H1 (cell line): ENCODE measurements at regions not wholly inside any gene's neighbourhood (a gene's known extent, or its start where the extent isn't known, plus 50 kb on each side); places are given as distances from the start of the nearest gene placed in this dataset.

Experiments
- CTCF ChIA-PET: fragments of 300-600 bp; sonication (Branson Sonifier 250); formaldehyde crosslinking; loops from one replicate; lab custom pipeline; 2021; ENCODE audit not compliant: partially characterized antibody; lab: Charles Lee
- POLR2A ChIA-PET: fragments of 300-600 bp; sonication (Branson Sonifier 250); formaldehyde crosslinking; loops from one replicate; lab custom pipeline; 2021; ENCODE audit warnings: inconsistent platforms; ENCODE audit not compliant: partially characterized antibody; lab: Charles Lee
- DNase-seq, 2 experiments: peaks; one replicate each; pipeline versions ENCODE4 v3.0.0 to v3.0.0-alpha.2; 2010 to 2022; ENCODE audit warnings: low spot score in 2 of 2, low read depth in 1 of 2, mixed read lengths in 1 of 2
- FAIRE-seq: peaks from 2 replicates; lab custom pipeline; 2011; peaks lifted over from hg19 to GRCh38; lab: Jason Lieb, UNC
- H2AFZ ChIP-seq: 2 replicates; pipeline ENCODE4 v1.8.1; 2012; ENCODE audit warnings: low read length, inconsistent platforms
- H2AK5ac ChIP-seq: 2 replicates; pipeline ENCODE4 v1.6.1; 2013; ENCODE audit warnings: low read depth, low read length
- H2BK120ac ChIP-seq: replicated peaks from 2 replicates; pipeline ENCODE3; 2013; ENCODE audit warnings: low read depth, low read length, inconsistent platforms
- H2BK12ac ChIP-seq: 2 replicates; pipeline ENCODE4 v1.6.1; 2013; ENCODE audit warnings: low read depth, low read length
- H2BK15ac ChIP-seq: 2 replicates; pipeline ENCODE4 v1.6.1; 2013; ENCODE audit warnings: low read length
- H2BK20ac ChIP-seq: 2 replicates; pipeline ENCODE4 v1.6.1; 2013; ENCODE audit warnings: low read length
- H2BK5ac ChIP-seq: 2 replicates; pipeline ENCODE4 v1.6.1; 2013; ENCODE audit warnings: low read depth, low read length
- H3K14ac ChIP-seq: 2 replicates; pipeline ENCODE4 v1.6.1; 2013; ENCODE audit warnings: inconsistent platforms; ENCODE audit not compliant: insufficient read length
- H3K18ac ChIP-seq: 2 replicates; pipeline ENCODE4 v1.6.1; 2013; ENCODE audit warnings: low read length; ENCODE audit errors: extremely low read depth
- H3K23ac ChIP-seq: 2 replicates; pipeline ENCODE4 v1.6.1; 2013; ENCODE audit warnings: inconsistent platforms; ENCODE audit not compliant: insufficient read length
- H3K23me2 ChIP-seq: 2 replicates; pipeline ENCODE4 v1.6.1; 2013; ENCODE audit warnings: low read depth, low read length
- H3K27ac ChIP-seq: 2 replicates; pipeline ENCODE4 v1.6.1; 2011; ENCODE audit warnings: low read depth, low read length, inconsistent platforms
- H3K27me3 ChIP-seq, 4 experiments: replicated peaks in 1 of 4; 1 replicate in 1 of 4; 2 replicates in 3 of 4; pipeline versions ENCODE4 v1.6.1 to v1.8.1; 2011 to 2013; ENCODE audit warnings: low read length in 3 of 4, mild to moderate bottlenecking in 3 of 4, inconsistent platforms in 2 of 4, mixed read lengths in 2 of 4, moderate library complexity in 1 of 4; ENCODE audit not compliant: control insufficient read depth in 3 of 4, insufficient read depth in 3 of 4; ENCODE audit errors: extremely low read depth in 1 of 4
- H3K36me3 ChIP-seq, 4 experiments: 2 replicates each; pipeline versions ENCODE4 v1.6.1 to v1.8.1; 2011 to 2013; ENCODE audit warnings: mild to moderate bottlenecking in 4 of 4, low read length in 3 of 4, moderate library complexity in 2 of 4, control low read depth in 1 of 4, inconsistent platforms in 1 of 4; ENCODE audit not compliant: insufficient read depth in 4 of 4, control insufficient read depth in 2 of 4
- H3K4ac ChIP-seq: replicated peaks from 2 replicates; pipeline ENCODE3; 2013; ENCODE audit warnings: low read length, low read depth, mixed read lengths, inconsistent platforms; ENCODE audit not compliant: insufficient read length
- H3K4me1 ChIP-seq, 4 experiments: replicated peaks in 1 of 4; 1 replicate in 1 of 4; 2 replicates in 3 of 4; pipeline versions ENCODE4 v1.6.1 to v1.8.1; 2011 to 2013; ENCODE audit warnings: low read length in 3 of 4, inconsistent platforms in 2 of 4, mixed read lengths in 1 of 4; ENCODE audit not compliant: insufficient read depth in 4 of 4, control insufficient read depth in 3 of 4
- H3K4me2 ChIP-seq, 2 experiments: 2 replicates each; pipeline versions ENCODE4 v1.6.1 to v1.8.1; 2011 to 2013; ENCODE audit warnings: low read depth in 2 of 2, low read length in 2 of 2, control low read depth in 1 of 2, inconsistent platforms in 1 of 2, mild to moderate bottlenecking in 1 of 2; ENCODE audit not compliant: insufficient read depth in 1 of 2
- H3K4me3 ChIP-seq, 4 experiments: fragments of 200-600, 300-600 bp in 1 of 4; sonication (generic), shearing (Covaris generic), sonication (Bioruptor Twin) in 1 of 4; 2 replicates each; pipeline versions ENCODE4 v1.5.1 to v1.8.1; 2011 to 2016; ENCODE audit warnings: low read length in 4 of 4, low read depth in 3 of 4, control low read depth in 2 of 4, inconsistent platforms in 2 of 4, mild to moderate bottlenecking in 2 of 4, mixed read lengths in 1 of 4, moderate library complexity in 1 of 4; ENCODE audit not compliant: insufficient read depth in 2 of 4; ENCODE audit errors: extremely low read depth in 1 of 4
- H3K56ac ChIP-seq: replicated peaks from 2 replicates; pipeline ENCODE3; 2013; ENCODE audit warnings: low read depth, mild to moderate bottlenecking, mixed read lengths, low read length, inconsistent platforms; ENCODE audit not compliant: insufficient read length
- H3K79me1 ChIP-seq: 2 replicates; pipeline ENCODE4 v1.6.1; 2013; ENCODE audit warnings: low read depth, low read length, control low read depth
- H3K79me2 ChIP-seq, 2 experiments: 2 replicates each; pipeline versions ENCODE4 v1.6.1 to v1.8.1; 2012 to 2013; ENCODE audit warnings: low read length in 2 of 2, mild to moderate bottlenecking in 2 of 2, inconsistent platforms in 1 of 2; ENCODE audit not compliant: insufficient read depth in 2 of 2, control insufficient read depth in 1 of 2
- H3K9ac ChIP-seq, 4 experiments: replicated peaks in 1 of 4; 1 replicate in 1 of 4; 2 replicates in 3 of 4; pipeline versions ENCODE4 v1.6.1 to v1.8.1; 2011 to 2013; ENCODE audit warnings: low read depth in 3 of 4, low read length in 3 of 4, control low read depth in 2 of 4, mild to moderate bottlenecking in 2 of 4, moderate library complexity in 2 of 4, inconsistent platforms in 1 of 4; ENCODE audit errors: extremely low read depth in 1 of 4
- H3K9me3 ChIP-seq, 2 experiments: 2 replicates each; pipeline versions ENCODE4 v1.6.1 to v1.8.1; 2012 to 2013; ENCODE audit warnings: mild to moderate bottlenecking in 2 of 2, moderate library complexity in 2 of 2, control low read depth in 1 of 2, inconsistent platforms in 1 of 2, low read depth in 1 of 2, low read length in 1 of 2, mixed read lengths in 1 of 2; ENCODE audit not compliant: insufficient read depth in 2 of 2
- H4K20me1 ChIP-seq, 2 experiments: replicated peaks in 1 of 2; 2 replicates each; pipeline versions ENCODE3 to v1.8.1; 2011 to 2013; ENCODE audit warnings: inconsistent platforms in 2 of 2, low read length in 2 of 2, mild to moderate bottlenecking in 1 of 2; ENCODE audit not compliant: insufficient read depth in 2 of 2, control insufficient read depth in 1 of 2
- H4K5ac ChIP-seq: 2 replicates; pipeline ENCODE4 v1.6.1; 2013; ENCODE audit warnings: low read length, low read depth, mixed read lengths, inconsistent platforms; ENCODE audit not compliant: insufficient read length
- H4K8ac ChIP-seq: 2 replicates; pipeline ENCODE4 v1.8.0; 2013; ENCODE audit warnings: mild to moderate bottlenecking, moderate library complexity, low read length, inconsistent platforms; ENCODE audit not compliant: insufficient read depth; ENCODE audit errors: extremely low read depth
- H4K91ac ChIP-seq: replicated peaks from 2 replicates; pipeline ENCODE3; 2013; ENCODE audit warnings: low read length, mixed read lengths, inconsistent platforms; ENCODE audit not compliant: insufficient read length
- CHD2 ChIP-seq: IDR thresholded peaks from 2 replicates; pipeline ENCODE4 v1.6.1; 2012; ENCODE audit warnings: low read length, improper control_type of control experiment
- CTBP2 ChIP-seq: IDR thresholded peaks from 2 replicates; pipeline ENCODE4 v1.7.0; 2011; ENCODE audit warnings: borderline replicate concordance, mild to moderate bottlenecking, moderate library complexity, mixed read lengths, low read length; ENCODE audit not compliant: insufficient read depth, insufficient read length
- KDM4A ChIP-seq: IDR thresholded peaks from one replicate; pipeline ENCODE4 v1.7.1; 2012; ENCODE audit warnings: low read depth, mild to moderate bottlenecking, moderate library complexity, low read length, inconsistent platforms; ENCODE audit not compliant: severe bottlenecking
- RBBP5 ChIP-seq: IDR thresholded peaks from 2 replicates; pipeline ENCODE4 v1.7.1; 2012; ENCODE audit warnings: low read depth, mild to moderate bottlenecking, inconsistent platforms, low read length, moderate library complexity, borderline replicate concordance
- SIX5 ChIP-seq: IDR thresholded peaks from 2 replicates; pipeline ENCODE4 v1.6.1; 2011; ENCODE audit warnings: mild to moderate bottlenecking, low read depth, low read length
- ZNF274 ChIP-seq: IDR thresholded peaks from 2 replicates; pipeline ENCODE4 v1.7.0; 2012; ENCODE audit warnings: low read length, borderline replicate concordance; ENCODE audit errors: extremely low read depth
- WGBS, 2 experiments: shearing (Covaris generic) in 1 of 2; methylation state at CpG; one replicate each; pipeline versions ENCODE4 v1.1.6 to v1.1.7; 2013 to 2015; ENCODE audit warnings: low lambda C conversion rate in 2 of 2, mixed read lengths in 2 of 2, inconsistent platforms in 1 of 2, low coverage in 1 of 2, missing lambda C conversion rate in 1 of 2; ENCODE audit not compliant: insufficient replicate concordance in 2 of 2, insufficient coverage in 1 of 2, insufficient read length in 1 of 2; ENCODE audit errors: extremely low coverage in 1 of 2, missing lambda C conversion rate in 1 of 2; 5-methylcytosine and 5-hydroxymethylcytosine counted together

- Histone ChIP-seq H3K27me3 (no peaks in the 10 kb centered on the region), H3K18ac (no peak overlapping the region), H3K4ac (no peak overlapping the region), H2BK5ac (no peak overlapping the region), H3K79me2 (no peaks in the 10 kb centered on the region), H3K79me1 (no peaks in the 10 kb centered on the region), H2BK120ac (no peak overlapping the region), H2BK12ac (no peak overlapping the region), H3K36me3 (no peaks in the 10 kb centered on the region), H3K56ac (no peak overlapping the region), H3K9me3 (peaks cover 0 to 6% of the 10 kb centered on the region in 2 experiments; a peak in 1 of 4 replicates), H2BK15ac (no peak overlapping the region), H3K23ac (no peak overlapping the region), H3K4me1 (no peaks in the 10 kb centered on the region), H3K9ac (no peak overlapping the region), H2BK20ac (no peak overlapping the region), H3K14ac (no peak overlapping the region), H2AFZ (no peak overlapping the region), H3K27ac (no peak overlapping the region), H4K20me1 (no peaks in the 10 kb centered on the region), H4K5ac (no peak overlapping the region), H3K4me3 (no peak overlapping the region), H3K4me2 (no peak overlapping the region), H3K23me2 (no peaks in the 10 kb centered on the region), H2AK5ac (no peak overlapping the region), H4K8ac (no peak overlapping the region), H4K91ac (no peak overlapping the region)
- no peak for DNase-seq
- 82% methylated on average over 2 of the region's 2 CpGs; no CpG with 5 or more reads in 1 of the 2 experiments for WGBS, 2 experiments
- FAIRE-seq = no peak
- ChIA-PET POLR2A (no interaction called here), CTCF (no interaction called here)
- TF ChIP-seq KDM4A (no peak), ZNF274 (no peak), CHD2 (no peak), SIX5 (no peak), CTBP2 (no peak), RBBP5 (no peak)
Measured at GRCh38 chr18:11437046-11437445, 172.3 kb upstream of the SLC35G4 start.
